ENCODE measurements at regions not wholly inside any gene's neighbourhood (a gene's known extent, or its start where the extent isn't known, plus 50 kb on each side); places are given as distances from the start of the nearest gene placed in this dataset.

GRCh38 chr9:12874395-12874794 lies 99.6 kb downstream of the LURAP1L start:
- Histone ChIP-seq H3K36me3 (no peaks in the 10 kb centered on the region), H2AFZ (replicated peaks) (no peak overlapping the region), H3K9ac (no peak overlapping the region), H3K79me2 (ENCODE audit: low read depth) (no peaks in the 10 kb centered on the region), H3K4me3 (no peak overlapping the region), H3K4me2 (no peak overlapping the region), H3F3A (ENCODE audit: low read depth) (no peaks in the 10 kb centered on the region), H4K20me1 (ENCODE audit: low read depth) (no peaks in the 10 kb centered on the region), H3K27me3 (no peaks in the 10 kb centered on the region), H3K27ac (no peak overlapping the region), H3K4me1 (peaks cover 6% of the 10 kb centered on the region), H3K9me3 (ENCODE audit: low read depth) (no peaks in the 10 kb centered on the region)
- TF ChIP-seq EZH2phosphoT487 (IDR thresholded peaks at IDR 0.05) (no peak), CTCF (IDR thresholded peaks at IDR 0.05) (no peak), EZH2 (IDR thresholded peaks at IDR 0.05) (no peak)
- H3K4me1 Mint-ChIP-seq: peaks cover 6% of the 10 kb centered on the region
- DNase-seq (ENCODE audit: low spot score): no peak
- no peaks in the 10 kb centered on the region for H3K36me3 Mint-ChIP-seq
- H3K9me3 Mint-ChIP-seq: no peaks in the 10 kb centered on the region
- no peak overlapping the region for H3K27ac Mint-ChIP-seq
- no peaks in the 10 kb centered on the region for H3K27me3 Mint-ChIP-seq (ENCODE audit: insufficient read depth, low read depth)
- no peak overlapping the region for H3K4me3 Mint-ChIP-seq

GRCh38 chr9:12875191-12875590 lies 100.4 kb downstream of the LURAP1L start:
- H3K9me3 Mint-ChIP-seq: no peaks in the 10 kb centered on the region
- H3K27me3 Mint-ChIP-seq (ENCODE audit: insufficient read depth, low read depth): no peaks in the 10 kb centered on the region
- Histone ChIP-seq H4K20me1 (ENCODE audit: low read depth) (no peaks in the 10 kb centered on the region), H3K27me3 (no peaks in the 10 kb centered on the region), H3K4me2 (no peak overlapping the region), H3K4me1 (peaks cover 6% of the 10 kb centered on the region), H3K79me2 (ENCODE audit: low read depth) (no peaks in the 10 kb centered on the region), H3K9me3 (ENCODE audit: low read depth) (no peaks in the 10 kb centered on the region), H2AFZ (replicated peaks) (no peak overlapping the region), H3K36me3 (no peaks in the 10 kb centered on the region), H3F3A (ENCODE audit: low read depth) (no peaks in the 10 kb centered on the region), H3K27ac (no peak overlapping the region), H3K9ac (no peak overlapping the region), H3K4me3 (no peak overlapping the region)
- H3K4me1 Mint-ChIP-seq: peaks cover 9% of the 10 kb centered on the region
- no peak for DNase-seq (ENCODE audit: low spot score)
- TF ChIP-seq EZH2 (IDR thresholded peaks at IDR 0.05): no peak
- no peak for TF ChIP-seq EZH2phosphoT487 (IDR thresholded peaks at IDR 0.05)
- no peak for TF ChIP-seq CTCF (IDR thresholded peaks at IDR 0.05)
- H3K4me3 Mint-ChIP-seq: no peak overlapping the region
- no peak overlapping the region for H3K27ac Mint-ChIP-seq
- no peaks in the 10 kb centered on the region for H3K36me3 Mint-ChIP-seq

GRCh38 chr9:12876872-12877271 lies 102.1 kb downstream of the LURAP1L start:
- no peaks in the 10 kb centered on the region for H3K9me3 Mint-ChIP-seq
- H3K4me3 ChIP-seq: no peak overlapping the region
- no peaks in the 10 kb centered on the region for H3K27me3 ChIP-seq
- no peaks in the 10 kb centered on the region for H3K36me3 ChIP-seq
- H3K9ac ChIP-seq: no peak overlapping the region
- H3K4me2 ChIP-seq: no peak overlapping the region
- no peaks in the 10 kb centered on the region for H4K20me1 ChIP-seq (ENCODE audit: low read depth)
- no peak for TF ChIP-seq EZH2 (IDR thresholded peaks at IDR 0.05)
- no peak for TF ChIP-seq EZH2phosphoT487 (IDR thresholded peaks at IDR 0.05)
- no peak for TF ChIP-seq CTCF (IDR thresholded peaks at IDR 0.05)
- H3K27ac ChIP-seq: no peak overlapping the region
- no peak overlapping the region for H3K4me3 Mint-ChIP-seq
- peaks cover 18% of the 10 kb centered on the region for H3K4me1 Mint-ChIP-seq
- no peak overlapping the region for H3K27ac Mint-ChIP-seq
- H3K79me2 ChIP-seq (ENCODE audit: low read depth): no peaks in the 10 kb centered on the region
- H2AFZ ChIP-seq (replicated peaks): no peak overlapping the region
- H3K9me3 ChIP-seq (ENCODE audit: low read depth): no peaks in the 10 kb centered on the region
- DNase-seq (ENCODE audit: low spot score): no peak
- H3K36me3 Mint-ChIP-seq: no peaks in the 10 kb centered on the region
- no peaks in the 10 kb centered on the region for H3F3A ChIP-seq (ENCODE audit: low read depth)
- peaks cover 6% of the 10 kb centered on the region for H3K4me1 ChIP-seq
- H3K27me3 Mint-ChIP-seq (ENCODE audit: insufficient read depth, low read depth): no peaks in the 10 kb centered on the region
